Ishikawa (cell line): ENCODE measurements at regions not wholly inside any gene's neighbourhood (a gene's known extent, or its start where the extent isn't known, plus 50 kb on each side); places are given as distances from the start of the nearest gene placed in this dataset.

Experiments
- CEBPB ChIP-seq: IDR thresholded peaks from 2 replicates; pipeline ENCODE4 v1.6.1; 2012
- CREB1 ChIP-seq: IDR thresholded peaks from 2 replicates; pipeline ENCODE4 v1.6.1; 2012; ENCODE audit warnings: low read depth
- EGR1 ChIP-seq: IDR thresholded peaks from 2 replicates; pipeline ENCODE4 v1.6.1; 2012
- EP300 ChIP-seq: IDR thresholded peaks from 2 replicates; pipeline ENCODE4 v1.6.1; 2012; ENCODE audit warnings: borderline replicate concordance
- FOXM1 ChIP-seq: IDR thresholded peaks from 2 replicates; pipeline ENCODE4 v1.6.1; 2012; ENCODE audit warnings: low read depth, borderline replicate concordance
- NFIC ChIP-seq: IDR thresholded peaks from 2 replicates; pipeline ENCODE4 v1.6.1; 2012
- RAD21 ChIP-seq: IDR thresholded peaks from 2 replicates; pipeline ENCODE4 v1.6.1; 2012; ENCODE audit warnings: low read depth
- TAF1 ChIP-seq: IDR thresholded peaks from 2 replicates; pipeline ENCODE4 v1.6.1; 2012; ENCODE audit warnings: low read depth, mild to moderate bottlenecking
- TCF12 ChIP-seq: IDR thresholded peaks from 2 replicates; pipeline ENCODE4 v1.6.1; 2012; ENCODE audit warnings: low read depth
- TEAD4 ChIP-seq: IDR thresholded peaks from 2 replicates; pipeline ENCODE4 v1.6.1; 2012
- USF1 ChIP-seq: IDR thresholded peaks from 2 replicates; pipeline ENCODE4 v1.6.1; 2012
- YY1 ChIP-seq: IDR thresholded peaks from 2 replicates; pipeline ENCODE4 v1.6.1; 2012; ENCODE audit warnings: low read depth
- ZBTB7A ChIP-seq: IDR thresholded peaks from 2 replicates; pipeline ENCODE4 v1.6.1; 2012; ENCODE audit warnings: low read depth
- TF ChIP-seq, protein P1 (sequence below): IDR thresholded peaks from 2 replicates; pipeline ENCODE4 v1.6.1; 2012; ENCODE audit warnings: low read depth, mild to moderate bottlenecking
- TF ChIP-seq, protein P2 (sequence below): IDR thresholded peaks from 2 replicates; pipeline ENCODE4 v1.6.1; 2012

- TF ChIP-seq CREB1 (no peak), RAD21 (no peak), EGR1 (no peak), TAF1 (no peak)
- TF ChIP-seq, protein P1, sequence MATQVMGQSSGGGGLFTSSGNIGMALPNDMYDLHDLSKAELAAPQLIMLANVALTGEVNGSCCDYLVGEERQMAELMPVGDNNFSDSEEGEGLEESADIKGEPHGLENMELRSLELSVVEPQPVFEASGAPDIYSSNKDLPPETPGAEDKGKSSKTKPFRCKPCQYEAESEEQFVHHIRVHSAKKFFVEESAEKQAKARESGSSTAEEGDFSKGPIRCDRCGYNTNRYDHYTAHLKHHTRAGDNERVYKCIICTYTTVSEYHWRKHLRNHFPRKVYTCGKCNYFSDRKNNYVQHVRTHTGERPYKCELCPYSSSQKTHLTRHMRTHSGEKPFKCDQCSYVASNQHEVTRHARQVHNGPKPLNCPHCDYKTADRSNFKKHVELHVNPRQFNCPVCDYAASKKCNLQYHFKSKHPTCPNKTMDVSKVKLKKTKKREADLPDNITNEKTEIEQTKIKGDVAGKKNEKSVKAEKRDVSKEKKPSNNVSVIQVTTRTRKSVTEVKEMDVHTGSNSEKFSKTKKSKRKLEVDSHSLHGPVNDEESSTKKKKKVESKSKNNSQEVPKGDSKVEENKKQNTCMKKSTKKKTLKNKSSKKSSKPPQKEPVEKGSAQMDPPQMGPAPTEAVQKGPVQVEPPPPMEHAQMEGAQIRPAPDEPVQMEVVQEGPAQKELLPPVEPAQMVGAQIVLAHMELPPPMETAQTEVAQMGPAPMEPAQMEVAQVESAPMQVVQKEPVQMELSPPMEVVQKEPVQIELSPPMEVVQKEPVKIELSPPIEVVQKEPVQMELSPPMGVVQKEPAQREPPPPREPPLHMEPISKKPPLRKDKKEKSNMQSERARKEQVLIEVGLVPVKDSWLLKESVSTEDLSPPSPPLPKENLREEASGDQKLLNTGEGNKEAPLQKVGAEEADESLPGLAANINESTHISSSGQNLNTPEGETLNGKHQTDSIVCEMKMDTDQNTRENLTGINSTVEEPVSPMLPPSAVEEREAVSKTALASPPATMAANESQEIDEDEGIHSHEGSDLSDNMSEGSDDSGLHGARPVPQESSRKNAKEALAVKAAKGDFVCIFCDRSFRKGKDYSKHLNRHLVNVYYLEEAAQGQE: no peak
Observed at GRCh38 chr13:38519229-38519911, 167.5 kb upstream of the FREM2 start.

- TF ChIP-seq, protein P1: no peak
- TF ChIP-seq USF1: no peak
- TF ChIP-seq CREB1: no peak
- no peak for TF ChIP-seq EP300
- no peak for TF ChIP-seq YY1
- TF ChIP-seq TAF1: no peak
Observed at GRCh38 chr13:38520041-38520440, 166.8 kb upstream of the FREM2 start.

- no peak for TF ChIP-seq EGR1
- no peak for TF ChIP-seq TCF12
- TF ChIP-seq NFIC: no peak
- TF ChIP-seq USF1: no peak
- TF ChIP-seq CREB1: no peak
- TF ChIP-seq, protein P1: no peak
- no peak for TF ChIP-seq RAD21
- TF ChIP-seq TAF1: no peak
- TF ChIP-seq CEBPB: no peak
- no peak for TF ChIP-seq YY1
- TF ChIP-seq, protein P2, sequence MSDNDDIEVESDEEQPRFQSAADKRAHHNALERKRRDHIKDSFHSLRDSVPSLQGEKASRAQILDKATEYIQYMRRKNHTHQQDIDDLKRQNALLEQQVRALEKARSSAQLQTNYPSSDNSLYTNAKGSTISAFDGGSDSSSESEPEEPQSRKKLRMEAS: no peak
- TF ChIP-seq TEAD4: no peak
- no peak for TF ChIP-seq FOXM1
- no peak for TF ChIP-seq EP300
- no peak for TF ChIP-seq ZBTB7A
Observed at GRCh38 chr13:38527140-38527539, 159.7 kb upstream of the FREM2 start.

DNA sequence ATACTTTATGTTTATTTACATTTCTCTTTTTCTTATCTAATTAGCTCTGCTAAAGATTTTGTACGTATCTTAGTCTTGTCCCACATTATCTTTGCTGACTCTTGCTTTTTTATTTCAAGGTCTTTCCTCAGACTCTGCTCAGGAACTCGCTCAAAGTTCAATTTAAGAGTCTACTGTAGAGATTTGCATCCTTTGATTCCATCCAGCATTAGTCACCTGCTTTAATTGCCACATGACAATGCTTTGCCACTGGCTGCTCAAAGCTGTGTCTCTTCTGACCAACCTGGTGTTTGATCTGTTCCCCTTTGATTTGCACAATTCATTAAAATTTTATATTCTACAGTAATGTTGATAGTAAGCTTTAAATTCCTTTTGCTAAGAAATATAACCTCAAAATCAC, 157.9 kb upstream of the FREM2 start:
- TF ChIP-seq, protein P1: no peak
- no peak for TF ChIP-seq YY1
- TF ChIP-seq CREB1: no peak
- TF ChIP-seq USF1: no peak
- TF ChIP-seq, protein P2: no peak
- TF ChIP-seq TEAD4: no peak
- no peak for TF ChIP-seq ZBTB7A
